ENCODE measurements at regions not wholly inside any gene's neighbourhood (a gene's known extent, or its start where the extent isn't known, plus 50 kb on each side); places are given as distances from the start of the nearest gene placed in this dataset.

DNA sequence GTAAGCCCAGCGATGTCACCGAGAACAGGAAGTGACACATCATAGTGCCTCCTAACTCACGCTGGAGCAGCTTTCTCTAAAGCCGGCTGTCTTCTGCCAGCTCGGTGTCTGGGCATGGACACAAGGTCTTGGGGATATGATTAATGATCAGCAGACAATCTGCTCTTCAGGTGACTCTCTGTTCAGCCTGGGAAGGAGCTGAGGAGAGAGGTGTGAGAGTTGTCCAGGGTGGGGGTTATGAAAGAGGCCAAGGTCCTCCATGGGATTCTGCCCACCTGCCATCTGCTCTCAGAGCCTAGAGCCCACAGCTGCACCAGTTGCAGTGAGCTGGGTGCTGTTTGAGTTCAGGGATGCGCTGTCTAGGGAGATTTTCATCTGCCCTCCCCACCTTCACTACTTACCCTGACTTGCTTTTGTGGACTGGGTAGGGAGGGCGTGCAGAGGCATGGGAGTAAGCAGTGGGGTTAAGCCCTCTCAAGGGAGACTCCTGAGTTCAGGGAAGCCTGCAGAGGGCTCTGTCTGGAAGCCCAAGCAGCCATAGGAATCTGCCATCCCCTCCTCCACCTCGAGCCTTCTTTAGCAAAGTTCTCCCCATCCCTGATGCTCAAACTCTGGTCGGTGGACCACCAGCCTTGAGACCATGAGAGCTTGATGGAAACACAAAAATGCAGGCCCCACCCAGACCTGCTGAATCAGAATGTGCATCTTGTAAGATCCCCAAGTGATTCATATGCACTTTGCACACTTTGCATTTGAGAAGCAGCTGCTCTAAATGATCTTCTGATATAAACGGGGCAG, 539.7 kb downstream of the RFC3 start:
- Mint-ChIP-seq H3K4me1 (no peaks in the 10 kb centered on the region), H3K4me3 (no peak overlapping the region), H3K9me3 (ENCODE audit: insufficient read depth) (no peaks in the 10 kb centered on the region), H3K27ac (no peak overlapping the region), H3K27me3 (no peaks in the 10 kb centered on the region)
- CTCF ChIA-PET = interaction anchor here (0.6 kb wide), 1 partner anchor 161 kb away, joined by 4 read pairs; no protein-coding TSS in a partner anchor
- Histone ChIP-seq H3K36me3 (replicated peaks in 1 of 2; ENCODE audit: control extremely low read depth in 1 of 2, control insufficient read depth in 1 of 2, extremely low read depth in 1 of 2, insufficient read depth in 2 of 2, low read length in 1 of 2) (no peaks in the 10 kb centered on the region), H3K4me1 (ENCODE audit: control insufficient read depth in 2 of 2, insufficient read depth in 2 of 2, low read length in 2 of 2) (no peaks in the 10 kb centered on the region), H2AFZ (ENCODE audit: insufficient read depth, low read depth, low read length, poor library complexity, severe bottlenecking) (no peak overlapping the region), H3K27me3 (replicated peaks in 1 of 4; ENCODE audit: control extremely low read depth in 1 of 4, control insufficient read depth in 3 of 4, insufficient read depth in 4 of 4, low read length in 3 of 4) (no peaks in the 10 kb centered on the region), H3K4me2 (replicated peaks; ENCODE audit: low read depth, low read length, poor library complexity, severe bottlenecking) (no peak overlapping the region), H3K79me2 (ENCODE audit: control insufficient read depth, insufficient read depth, low read length) (no peaks in the 10 kb centered on the region), H3K9me3 (ENCODE audit: control extremely low read depth in 1 of 3, control insufficient read depth in 2 of 3, insufficient read depth in 1 of 3, low read length in 2 of 3) (no peaks in the 10 kb centered on the region), H4K20me1 (ENCODE audit: control insufficient read depth, insufficient read depth, low read length, poor library complexity, severe bottlenecking) (no peaks in the 10 kb centered on the region), H3K4me3 (ENCODE audit: control extremely low read depth in 1 of 5, extremely low read depth in 1 of 5, insufficient read depth in 1 of 5, low read depth in 2 of 5, low read length in 4 of 5) (no peak overlapping the region), H3K9ac (ENCODE audit: low read length) (no peak overlapping the region), H3K27ac (ENCODE audit: low read length in 2 of 2) (no peak overlapping the region)
- intact Hi-C loops (cut with micrococcal nuclease) = no loop called here
- POLR2A ChIA-PET = no interaction called here
- 59% methylated on average over 7 of the region's 10 CpGs for WGBS (ENCODE audit: insufficient coverage)
- no peak for TF ChIP-seq EZH2 (IDR thresholded peaks at IDR 0.05; ENCODE audit: borderline replicate concordance, insufficient read depth, low read depth, low read length, poor library complexity, severe bottlenecking)
- TF ChIP-seq, protein P1, sequence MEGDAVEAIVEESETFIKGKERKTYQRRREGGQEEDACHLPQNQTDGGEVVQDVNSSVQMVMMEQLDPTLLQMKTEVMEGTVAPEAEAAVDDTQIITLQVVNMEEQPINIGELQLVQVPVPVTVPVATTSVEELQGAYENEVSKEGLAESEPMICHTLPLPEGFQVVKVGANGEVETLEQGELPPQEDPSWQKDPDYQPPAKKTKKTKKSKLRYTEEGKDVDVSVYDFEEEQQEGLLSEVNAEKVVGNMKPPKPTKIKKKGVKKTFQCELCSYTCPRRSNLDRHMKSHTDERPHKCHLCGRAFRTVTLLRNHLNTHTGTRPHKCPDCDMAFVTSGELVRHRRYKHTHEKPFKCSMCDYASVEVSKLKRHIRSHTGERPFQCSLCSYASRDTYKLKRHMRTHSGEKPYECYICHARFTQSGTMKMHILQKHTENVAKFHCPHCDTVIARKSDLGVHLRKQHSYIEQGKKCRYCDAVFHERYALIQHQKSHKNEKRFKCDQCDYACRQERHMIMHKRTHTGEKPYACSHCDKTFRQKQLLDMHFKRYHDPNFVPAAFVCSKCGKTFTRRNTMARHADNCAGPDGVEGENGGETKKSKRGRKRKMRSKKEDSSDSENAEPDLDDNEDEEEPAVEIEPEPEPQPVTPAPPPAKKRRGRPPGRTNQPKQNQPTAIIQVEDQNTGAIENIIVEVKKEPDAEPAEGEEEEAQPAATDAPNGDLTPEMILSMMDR (IDR thresholded peaks at IDR 0.05) = no peak
- DNase-seq (no peak), ATAC-seq (ENCODE audit: low read depth) (no peak)

DNA sequence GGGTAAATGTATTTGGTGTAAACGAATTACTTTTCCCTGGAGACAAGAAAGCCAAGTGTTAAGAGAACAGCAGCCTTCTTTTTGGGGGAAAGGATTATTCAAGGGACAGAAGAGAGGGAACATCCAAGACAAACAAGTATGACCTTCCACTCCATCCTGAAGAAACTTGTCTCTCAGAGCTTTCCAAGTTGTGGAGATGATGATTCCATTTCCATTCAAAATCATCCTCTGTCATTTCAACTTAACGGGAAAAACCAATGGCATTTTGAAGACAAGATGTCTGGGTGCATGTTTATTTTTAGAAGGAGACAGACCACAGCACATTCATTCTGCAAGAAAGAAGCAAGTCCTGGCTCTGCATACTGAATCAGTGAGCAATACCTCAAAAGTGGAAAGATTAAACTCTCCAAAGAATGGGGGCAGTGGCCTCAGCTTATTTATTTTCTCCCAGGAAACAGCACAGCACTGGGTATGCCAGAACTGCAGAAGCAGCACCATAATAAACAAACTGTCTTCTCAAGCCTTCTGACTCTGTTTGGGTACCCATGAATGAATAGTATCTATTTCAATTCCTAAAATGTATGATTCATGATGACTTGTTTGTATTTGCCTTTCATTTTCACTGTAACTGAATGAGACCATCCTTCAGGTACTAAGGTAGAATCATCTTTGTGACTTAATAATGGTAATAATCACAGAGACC, 541.0 kb downstream of the RFC3 start:
- Histone ChIP-seq H3K4me3 (ENCODE audit: control extremely low read depth in 1 of 5, extremely low read depth in 1 of 5, insufficient read depth in 1 of 5, low read depth in 2 of 5, low read length in 4 of 5) (no peak overlapping the region), H3K27me3 (replicated peaks in 1 of 4; ENCODE audit: control extremely low read depth in 1 of 4, control insufficient read depth in 3 of 4, insufficient read depth in 4 of 4, low read length in 3 of 4) (no peaks in the 10 kb centered on the region), H3K36me3 (replicated peaks in 1 of 2; ENCODE audit: control extremely low read depth in 1 of 2, control insufficient read depth in 1 of 2, extremely low read depth in 1 of 2, insufficient read depth in 2 of 2, low read length in 1 of 2) (no peaks in the 10 kb centered on the region), H3K27ac (ENCODE audit: low read length in 2 of 2) (no peak overlapping the region), H3K9ac (ENCODE audit: low read length) (no peak overlapping the region), H3K4me2 (replicated peaks; ENCODE audit: low read depth, low read length, poor library complexity, severe bottlenecking) (no peak overlapping the region), H3K9me3 (ENCODE audit: control extremely low read depth in 1 of 3, control insufficient read depth in 2 of 3, insufficient read depth in 1 of 3, low read length in 2 of 3) (peaks cover 0 to 2% (median 0%) of the 10 kb centered on the region in 3 donors), H4K20me1 (ENCODE audit: control insufficient read depth, insufficient read depth, low read length, poor library complexity, severe bottlenecking) (no peaks in the 10 kb centered on the region), H2AFZ (ENCODE audit: insufficient read depth, low read depth, low read length, poor library complexity, severe bottlenecking) (no peak overlapping the region), H3K4me1 (ENCODE audit: control insufficient read depth in 2 of 2, insufficient read depth in 2 of 2, low read length in 2 of 2) (no peaks in the 10 kb centered on the region), H3K79me2 (ENCODE audit: control insufficient read depth, insufficient read depth, low read length) (no peaks in the 10 kb centered on the region)
- ChIA-PET CTCF (no interaction called here), POLR2A (no interaction called here)
- WGBS (ENCODE audit: insufficient coverage) = 100% methylated on average over 1 of the region's 2 CpGs
- TF ChIP-seq, protein P1 (IDR thresholded peaks at IDR 0.05) = no peak
- no peak for TF ChIP-seq EZH2 (IDR thresholded peaks at IDR 0.05; ENCODE audit: borderline replicate concordance, insufficient read depth, low read depth, low read length, poor library complexity, severe bottlenecking)
- DNase-seq = no peak
- Mint-ChIP-seq H3K27me3 (no peaks in the 10 kb centered on the region), H3K27ac (no peak overlapping the region), H3K4me3 (no peak overlapping the region), H3K4me1 (no peaks in the 10 kb centered on the region), H3K9me3 (ENCODE audit: insufficient read depth) (no peaks in the 10 kb centered on the region)
- no peak for ATAC-seq (ENCODE audit: low read depth)
- intact Hi-C loops (cut with micrococcal nuclease) = no loop called here
